Prostate gland (tissue), 2 donors: ENCODE measurements at regions not wholly inside any gene's neighbourhood (a gene's known extent, or its start where the extent isn't known, plus 50 kb on each side); places are given as distances from the start of the nearest gene placed in this dataset.

Experiments used
- CTCF ChIP-seq, 4 experiments: fragments of 200-600 bp in 2 of 4; fragments of 450-650 bp in 2 of 4; sonication (generic) in 2 of 4; IDR thresholded peaks; 1 replicate in 3 of 4; 2 replicates in 1 of 4; pipeline ENCODE4 v1.5.1; 2016 to 2019; ENCODE audit warnings: antibody characterized with exemption in 4 of 4, mild to moderate bottlenecking in 2 of 4, moderate library complexity in 2 of 4
- POLR2A ChIP-seq: fragments of 450-650 bp; IDR thresholded peaks from one replicate; pipeline ENCODE4 v1.6.1; 2016; ENCODE audit warnings: antibody characterized with exemption, mild to moderate bottlenecking
- POLR2AphosphoS5 ChIP-seq: sonication (generic); formaldehyde crosslinking; IDR thresholded peaks from one replicate; pipeline ENCODE4 v1.6.1; 2017; ENCODE audit warnings: antibody characterized with exemption

- TF ChIP-seq CTCF (IDR thresholded peaks at IDR 0.05) = no peak
- no peak for TF ChIP-seq POLR2AphosphoS5
- TF ChIP-seq POLR2A = no peak
Measured at GRCh38 chr6:88301888-88302768, 136.0 kb upstream of the CNR1 start.
